ENCODE measurements at regions not wholly inside any gene's neighbourhood (a gene's known extent, or its start where the extent isn't known, plus 50 kb on each side); places are given as distances from the start of the nearest gene placed in this dataset.
"Not testable (repeated sequence)": the region's sequence is repeated elsewhere in the genome, so short reads cannot be mapped to it uniquely, and the experiment has no call there.

DNA sequence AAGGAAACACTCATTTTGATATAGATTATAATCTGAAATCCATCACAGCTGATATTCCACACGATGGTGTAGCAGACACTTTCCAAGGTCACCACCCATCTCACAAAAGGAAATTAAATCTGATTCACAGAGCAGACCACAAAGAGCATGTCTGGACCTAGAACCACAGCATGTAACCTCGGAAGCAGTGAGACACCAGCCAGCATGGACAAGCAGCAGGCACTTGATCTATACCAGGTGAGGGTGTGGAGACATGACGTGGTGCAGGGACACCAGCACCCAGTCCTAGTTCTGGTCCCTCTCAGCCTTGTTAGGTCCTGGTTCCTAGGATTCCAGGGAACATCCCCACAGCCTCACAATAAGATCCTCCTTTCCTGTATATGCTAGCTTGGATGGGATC, 81.9 kb upstream of the FBXO28 start:
- intact Hi-C loops (cut with DNase I); DNase-seq; ATAC-seq (ENCODE audit: poor library complexity): not testable (repeated sequence)

DNA sequence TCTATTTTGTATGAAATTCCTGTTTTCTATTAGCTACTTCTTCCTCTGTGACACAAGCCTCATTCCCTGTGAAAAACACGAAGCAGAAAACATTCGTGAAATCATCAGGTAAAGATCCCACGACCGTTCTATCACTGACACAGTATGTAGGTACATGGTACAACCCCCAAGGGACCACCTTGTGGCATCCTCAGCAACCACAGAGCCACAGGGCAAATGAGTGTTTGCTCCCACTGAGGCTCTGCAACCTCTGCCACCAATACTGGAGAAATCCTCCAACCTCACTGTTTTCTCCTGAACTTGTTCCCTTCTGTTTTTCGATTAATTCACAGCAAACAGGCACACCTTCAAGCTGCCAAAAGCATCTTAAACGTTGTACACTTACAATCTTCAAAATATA, 83.7 kb upstream of the FBXO28 start:
- intact Hi-C loops (cut with DNase I); DNase-seq; ATAC-seq (ENCODE audit: poor library complexity): not testable (repeated sequence)

DNA sequence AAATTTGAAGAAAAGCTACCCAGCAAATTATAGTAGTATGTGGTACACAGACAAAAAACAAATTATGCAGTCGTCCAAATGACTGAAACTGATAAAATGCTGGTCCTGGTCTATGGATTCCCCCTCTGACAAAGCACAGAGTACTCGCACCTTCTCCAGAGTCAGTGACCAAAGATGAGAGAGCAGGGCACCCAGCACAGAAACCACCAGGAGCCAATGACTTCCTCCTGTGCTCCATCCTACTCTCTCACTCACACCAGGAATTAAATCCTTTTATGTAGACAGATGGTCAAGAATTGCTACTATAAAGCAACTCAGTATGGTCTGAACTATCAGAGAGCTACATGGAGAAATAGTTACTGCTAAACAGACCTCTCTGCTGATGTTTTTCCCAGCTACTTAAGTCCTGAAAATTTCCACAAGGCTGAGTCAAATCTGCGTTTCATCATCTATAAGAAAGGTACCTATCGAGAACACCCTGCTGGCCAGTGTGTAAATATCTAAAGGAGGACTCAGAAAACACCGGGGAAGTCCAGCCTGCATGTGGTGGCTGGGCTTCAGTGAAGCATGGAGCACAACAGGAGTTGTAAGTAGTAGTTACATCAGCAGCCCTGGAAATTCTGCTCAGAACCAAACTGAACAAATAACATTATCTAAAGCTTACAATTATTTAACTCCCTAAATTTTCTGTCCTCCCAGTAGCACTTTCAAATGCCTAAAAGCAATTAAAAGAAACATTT, 84.5 kb upstream of the FBXO28 start:
- ATAC-seq (ENCODE audit: poor library complexity); DNase-seq; intact Hi-C loops (cut with DNase I): not testable (repeated sequence)

DNA sequence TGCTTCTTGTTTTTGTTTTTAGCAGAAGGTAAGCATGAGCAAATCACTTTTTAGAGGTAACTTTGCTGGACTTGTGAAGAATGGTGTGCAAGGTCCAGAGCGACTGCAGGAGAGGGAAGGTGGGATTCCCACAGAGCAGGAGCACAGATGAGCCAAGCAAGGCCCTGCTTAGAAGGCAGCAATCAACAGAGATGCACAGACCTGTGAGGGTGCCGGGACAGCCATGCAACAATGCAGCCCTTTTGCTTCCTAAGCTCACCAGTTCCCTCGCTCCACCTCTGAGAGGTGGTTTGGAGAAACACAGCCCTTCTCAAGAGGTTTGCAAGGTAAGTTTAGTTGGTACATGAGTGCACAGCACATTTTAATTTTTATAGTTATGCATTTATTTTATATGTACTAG, 85.1 kb upstream of the FBXO28 start:
- DNase-seq; intact Hi-C loops (cut with DNase I); ATAC-seq (ENCODE audit: poor library complexity): not testable (repeated sequence)

DNA sequence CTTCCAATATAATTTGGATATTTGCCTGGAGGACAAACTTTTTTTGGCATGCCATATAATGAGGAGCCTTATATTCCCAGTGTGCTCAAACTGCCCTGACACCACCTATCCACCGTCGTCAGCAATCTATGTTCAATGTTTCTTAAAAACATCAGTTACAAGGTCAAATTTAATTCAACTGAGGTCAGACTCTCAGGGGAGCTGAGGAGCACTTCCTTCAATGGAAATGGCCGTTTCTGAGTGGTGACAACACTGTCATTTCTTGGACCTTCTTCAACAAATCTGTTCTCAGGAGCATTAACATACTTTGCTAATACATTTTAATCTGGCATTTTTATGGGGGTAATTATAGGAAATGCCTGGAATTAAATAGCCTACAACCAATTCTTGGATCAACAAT, 90.8 kb upstream of the FBXO28 start:
- intact Hi-C loops (cut with DNase I); DNase-seq; ATAC-seq (ENCODE audit: poor library complexity): not testable (repeated sequence)

DNA sequence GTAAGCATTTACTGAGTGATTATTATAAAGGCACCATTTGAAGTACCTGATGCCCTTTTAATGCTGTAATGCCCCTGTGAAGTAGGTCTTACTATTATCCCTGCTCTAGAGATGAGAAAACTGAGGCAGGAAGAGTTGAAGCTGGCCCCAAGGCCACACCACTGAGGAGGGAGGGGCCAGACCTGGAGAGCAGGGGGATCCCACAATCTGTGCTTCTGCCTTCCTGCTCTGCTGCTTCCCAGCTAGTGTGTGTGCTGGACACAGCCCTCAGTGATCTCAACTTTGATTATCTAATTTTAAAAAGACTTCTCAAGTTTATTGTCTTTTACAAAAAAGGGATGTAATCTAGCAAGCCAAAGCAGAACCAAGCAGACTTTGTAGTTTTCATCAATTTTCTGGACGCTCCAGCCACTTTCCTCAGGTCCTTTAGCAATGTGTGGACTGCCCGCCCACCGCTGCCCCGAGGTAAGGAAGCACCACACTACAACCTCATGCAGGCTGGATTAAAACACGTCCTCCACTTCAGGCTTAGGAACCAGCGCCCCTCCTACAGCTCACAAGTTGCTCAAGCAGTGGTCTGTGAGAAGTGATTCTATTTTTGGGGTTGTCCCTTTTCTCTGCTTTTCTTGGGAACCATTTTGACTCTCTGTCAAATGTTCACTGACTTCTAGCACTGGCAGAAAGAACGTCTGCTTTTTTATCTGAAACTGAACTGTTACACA, 91.5 kb upstream of the FBXO28 start:
- peak; percentile 38 for ATAC-seq (ENCODE audit: poor library complexity)
- intact Hi-C loops (cut with DNase I), result not testable (repeated sequence)

DNA sequence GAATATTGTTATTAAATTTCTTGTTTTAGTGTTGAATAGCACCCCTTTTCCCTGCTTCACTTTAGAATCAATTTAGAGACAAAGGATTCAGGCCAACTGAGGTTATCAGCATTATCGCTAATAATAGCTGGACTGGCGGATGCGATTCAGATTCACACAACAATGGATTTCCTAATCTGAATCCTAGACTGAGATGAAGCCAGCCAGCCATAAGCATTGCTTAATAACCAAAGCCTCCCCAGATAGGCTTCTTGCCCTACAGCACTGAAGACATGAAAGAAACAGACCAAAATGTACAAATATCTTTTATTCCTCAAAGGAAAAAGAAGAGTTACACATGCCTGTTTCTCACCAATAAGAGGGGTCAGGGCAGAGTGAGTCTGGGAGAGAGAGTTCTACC, 94.0 kb upstream of the FBXO28 start:
- intact Hi-C loops (cut with DNase I); DNase-seq; ATAC-seq (ENCODE audit: poor library complexity): not testable (repeated sequence)

More for the DNA sequence above, 91.5 kb upstream of the FBXO28 start:
- DNase-seq, result not testable (repeated sequence)

DNA sequence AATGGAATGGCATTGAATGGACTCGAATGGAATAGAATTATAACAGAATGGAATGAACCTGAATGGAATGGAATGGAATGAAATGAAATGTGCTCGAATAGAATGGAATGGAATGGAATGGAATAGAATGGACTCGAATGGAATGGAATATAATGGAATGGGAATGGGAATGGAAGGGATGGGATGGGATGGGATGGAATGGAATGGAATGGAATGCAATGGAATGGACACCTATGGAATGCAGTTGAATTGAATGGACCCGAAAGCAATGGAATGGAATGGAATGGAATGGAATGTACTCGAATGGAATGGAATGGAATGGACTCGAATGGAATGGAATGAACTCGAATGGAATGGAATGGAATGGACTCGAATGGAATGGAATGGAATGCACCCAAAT, 98.1 kb upstream of the FBXO28 start:
- ATAC-seq (ENCODE audit: poor library complexity); DNase-seq; intact Hi-C loops (cut with DNase I): not testable (repeated sequence)

DNA sequence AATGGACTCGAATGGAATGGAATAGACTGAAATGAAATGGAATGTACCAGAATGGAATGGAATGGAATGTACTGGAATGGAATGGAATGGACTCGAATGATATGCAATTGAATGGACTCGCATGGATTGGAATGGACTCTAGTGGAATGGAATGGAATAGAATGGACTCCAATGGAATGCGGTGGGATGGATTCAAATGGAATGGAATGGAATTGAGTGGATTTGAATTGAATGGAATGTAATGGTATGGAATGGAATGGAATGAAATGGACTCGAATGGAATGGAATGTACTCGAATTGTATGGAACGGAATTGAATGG, 99.6 kb upstream of the FBXO28 start:
- ATAC-seq (ENCODE audit: poor library complexity), result no peak
- intact Hi-C loops (cut with DNase I), result no loop called here
- no peak for DNase-seq

DNA sequence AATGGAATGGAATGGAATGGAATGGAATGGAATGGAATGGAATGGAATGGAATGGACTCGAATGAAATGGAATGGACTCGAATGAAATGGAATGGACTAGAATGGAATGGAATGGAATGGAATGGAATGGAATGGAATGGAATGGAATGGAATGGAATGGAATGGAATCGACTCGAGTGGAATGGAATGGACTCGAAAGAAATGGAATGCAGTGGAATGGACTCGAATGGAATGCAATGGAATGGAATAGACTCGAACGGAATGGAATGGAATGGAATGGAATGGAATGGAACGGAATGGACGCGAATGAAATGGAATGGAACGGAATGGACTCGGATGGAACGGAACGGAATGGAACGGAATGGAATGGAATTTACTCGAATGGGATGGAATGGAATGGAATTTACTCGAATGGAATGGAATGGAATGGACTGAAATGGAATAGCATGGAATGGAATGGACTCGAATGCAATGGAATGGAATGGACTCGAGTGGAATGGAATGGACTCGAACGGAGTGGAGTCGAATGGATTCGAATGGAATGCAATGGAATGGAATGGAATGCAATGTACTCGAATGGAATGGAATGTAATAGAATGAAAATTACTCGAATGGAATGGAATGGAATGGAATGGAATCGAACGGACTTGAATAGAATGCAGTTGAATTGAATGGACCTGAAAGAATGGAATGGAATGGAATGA, 100.1 kb upstream of the FBXO28 start:
- intact Hi-C loops (cut with DNase I); ATAC-seq (ENCODE audit: poor library complexity); DNase-seq: not testable (repeated sequence)

DNA sequence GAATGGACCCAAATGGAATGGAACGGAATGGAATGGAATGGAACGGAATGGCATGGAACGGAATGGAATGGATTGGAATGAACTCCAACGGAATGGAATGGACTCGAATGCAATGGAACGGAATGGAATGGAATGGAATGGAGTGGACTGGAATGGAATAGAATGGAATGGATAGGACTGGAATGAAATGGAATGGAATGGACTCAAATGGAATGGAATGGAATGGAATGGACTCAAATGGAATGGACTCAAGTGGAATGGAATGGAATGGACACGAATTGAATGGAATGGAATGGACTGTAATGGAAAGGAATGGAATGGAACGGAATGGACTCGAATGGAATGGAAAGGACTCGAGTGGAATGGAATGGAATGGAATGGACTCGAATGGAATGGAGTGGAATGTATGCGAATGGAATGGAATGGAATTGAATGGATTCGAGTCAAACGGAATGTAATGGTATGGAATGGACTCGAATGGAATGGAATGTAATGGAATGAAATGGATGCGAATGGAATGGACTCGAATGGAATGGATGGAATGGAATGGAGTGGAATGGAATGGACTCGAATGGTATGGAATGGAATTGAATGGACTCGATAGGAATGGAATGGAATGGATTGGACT, 101.0 kb upstream of the FBXO28 start:
- ATAC-seq (ENCODE audit: poor library complexity); intact Hi-C loops (cut with DNase I); DNase-seq: not testable (repeated sequence)

DNA sequence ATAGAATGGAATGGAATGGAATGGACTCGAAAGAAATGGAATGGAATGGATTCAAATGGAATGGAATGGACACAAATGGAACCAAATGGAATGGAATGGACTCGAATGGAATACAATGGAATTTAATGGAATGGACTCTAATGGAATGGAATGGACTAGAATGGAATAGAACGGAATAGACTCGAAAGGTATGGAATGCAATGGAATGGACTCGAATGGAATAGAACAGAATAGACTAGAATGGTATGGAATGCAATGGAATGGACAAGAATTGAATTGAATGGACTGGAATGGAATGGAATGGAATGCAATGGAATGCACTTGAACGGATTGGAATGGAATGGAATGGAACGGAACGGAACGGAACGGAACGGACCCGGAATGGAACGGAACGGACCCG, 101.7 kb upstream of the FBXO28 start:
- ATAC-seq (ENCODE audit: poor library complexity); DNase-seq; intact Hi-C loops (cut with DNase I): not testable (repeated sequence)

DNA sequence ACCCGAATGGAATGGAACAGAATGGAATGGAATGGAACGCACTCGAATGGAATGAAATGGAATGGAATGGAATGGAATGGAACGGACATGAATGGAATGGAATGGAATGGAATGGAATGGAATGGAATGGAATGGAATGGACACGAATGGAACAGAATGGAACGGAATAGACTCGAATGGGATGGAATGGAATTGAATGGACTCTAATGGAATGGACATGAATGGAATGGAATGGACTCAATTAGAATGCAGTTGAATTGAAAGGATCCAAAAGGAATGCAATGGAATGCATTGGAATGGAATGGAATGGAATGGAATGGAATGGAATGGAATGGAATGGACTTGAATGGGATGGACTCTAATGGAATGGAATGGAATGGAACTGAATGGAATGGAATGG, 102.2 kb upstream of the FBXO28 start:
- intact Hi-C loops (cut with DNase I); DNase-seq; ATAC-seq (ENCODE audit: poor library complexity): not testable (repeated sequence)

DNA sequence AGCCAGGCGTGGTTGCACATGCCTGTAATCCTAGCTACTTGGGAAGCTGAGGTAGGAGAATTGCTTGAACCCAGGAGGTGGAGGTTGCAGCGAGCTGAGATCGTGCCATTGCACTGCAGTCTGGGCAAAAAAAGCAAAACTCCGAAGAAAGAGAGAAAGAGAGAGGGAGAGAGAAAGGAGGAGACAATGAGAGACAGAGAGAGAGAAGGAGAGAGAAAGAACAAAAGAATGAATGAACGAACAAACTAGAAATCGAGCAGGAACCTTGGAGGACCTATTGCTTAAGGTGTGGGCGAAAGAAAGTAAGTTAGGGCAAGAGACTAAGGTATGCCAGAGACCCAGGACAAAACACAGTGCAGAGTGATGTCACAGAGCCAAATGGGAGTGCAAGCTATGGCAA, 102.8 kb upstream of the FBXO28 start:
- ATAC-seq (ENCODE audit: poor library complexity); intact Hi-C loops (cut with DNase I); DNase-seq: not testable (repeated sequence)

DNA sequence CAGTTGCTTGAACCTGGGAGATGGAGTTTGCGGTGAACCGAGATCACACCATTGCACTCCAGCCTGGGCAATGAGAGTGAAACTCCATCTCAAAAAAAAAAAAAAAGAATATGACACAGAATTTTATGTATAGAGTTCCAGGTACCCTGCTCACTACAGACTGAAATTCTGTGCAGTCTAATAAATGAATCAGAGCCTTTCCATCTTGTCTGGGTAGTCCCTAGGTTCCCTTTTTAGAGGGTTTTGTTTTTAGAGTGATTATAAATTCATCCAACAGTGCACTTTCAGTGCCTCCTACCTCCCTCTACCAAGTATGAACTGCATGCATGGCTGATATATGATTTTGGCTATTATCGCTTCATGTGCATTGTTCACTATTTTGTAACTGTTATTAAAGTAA, 107.9 kb upstream of the FBXO28 start:
- ATAC-seq (ENCODE audit: poor library complexity); DNase-seq; intact Hi-C loops (cut with DNase I): not testable (repeated sequence)

DNA sequence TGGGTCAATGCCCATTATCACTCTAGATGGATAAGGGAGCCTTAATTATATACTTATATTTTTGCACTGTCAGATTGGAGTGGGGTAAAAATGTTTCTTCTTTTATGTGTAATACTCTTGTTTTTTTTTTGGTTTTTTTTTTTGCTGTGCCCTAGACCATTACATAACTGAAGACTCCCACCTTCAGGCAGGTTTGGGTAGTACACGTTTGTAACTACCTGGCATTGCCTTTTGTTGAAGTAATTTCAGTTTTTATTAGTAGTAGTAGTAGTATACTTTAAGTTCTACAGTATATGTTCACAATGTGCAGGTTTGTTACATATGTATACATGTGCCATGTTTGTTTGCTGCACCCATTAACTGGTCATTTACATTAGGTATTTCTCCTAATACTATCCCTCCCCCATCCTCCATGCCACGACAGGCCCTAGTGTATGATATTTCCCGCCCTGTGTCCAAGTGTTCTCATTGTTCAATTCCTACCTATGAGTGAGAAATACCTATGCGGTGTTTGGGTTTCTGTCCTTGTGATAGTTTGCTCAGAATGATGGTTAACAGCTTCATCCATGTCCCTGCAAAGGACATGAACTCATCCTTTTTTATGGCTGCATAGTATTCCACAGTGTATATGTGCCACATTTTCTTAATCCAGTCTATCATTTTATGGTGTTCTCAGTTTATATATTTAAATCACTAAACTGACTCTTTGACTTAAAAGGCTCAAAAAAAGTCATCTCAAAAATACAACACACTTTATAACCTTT, 109.2 kb upstream of the FBXO28 start:
- ATAC-seq (ENCODE audit: poor library complexity); DNase-seq; intact Hi-C loops (cut with DNase I): not testable (repeated sequence)

DNA sequence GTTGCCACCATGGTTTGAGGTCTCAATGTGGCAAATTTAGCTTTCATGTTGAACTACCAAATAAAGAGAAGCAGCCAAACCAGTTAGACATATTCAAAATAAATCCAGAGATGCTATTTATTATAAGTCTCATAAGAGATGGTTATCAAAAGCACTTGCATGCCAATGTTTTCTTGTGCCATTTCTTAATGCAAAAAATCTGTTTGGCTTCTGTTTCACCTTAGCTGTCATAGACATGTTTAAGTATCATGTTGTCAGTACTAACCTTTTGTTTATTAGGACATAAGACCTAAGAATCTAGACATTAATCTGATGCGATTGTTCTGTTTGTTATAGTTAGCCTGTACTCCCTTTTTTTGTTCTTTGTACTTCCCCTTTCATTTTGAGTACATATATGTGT, 110.0 kb upstream of the FBXO28 start:
- DNase-seq; ATAC-seq (ENCODE audit: poor library complexity); intact Hi-C loops (cut with DNase I): not testable (repeated sequence)

DNA sequence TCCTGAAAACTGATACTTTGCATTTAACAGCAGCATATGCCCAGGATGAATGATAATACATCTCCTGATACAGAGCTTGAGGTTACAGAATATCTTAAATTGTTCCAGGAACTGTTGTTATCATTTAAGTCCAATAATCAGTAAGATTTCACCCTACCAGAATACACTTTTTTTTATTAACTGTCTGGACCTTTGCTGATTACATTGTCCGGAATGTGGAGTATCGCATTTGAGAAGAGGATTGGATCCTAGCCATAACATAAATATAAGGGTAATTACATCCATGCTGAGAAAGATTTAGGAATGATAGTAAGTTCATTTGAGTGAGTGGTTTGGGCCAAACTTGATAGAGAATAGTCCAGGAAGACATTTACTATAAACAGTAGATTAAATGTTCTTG, 112.2 kb upstream of the FBXO28 start:
- DNase-seq; ATAC-seq (ENCODE audit: poor library complexity); intact Hi-C loops (cut with DNase I): not testable (repeated sequence)

All from Right ventricle myocardium superior (tissue), 1 donor.